Amygdala (tissue), 56 donors: ENCODE measurements at regions not wholly inside any gene's neighbourhood (a gene's known extent, or its start where the extent isn't known, plus 50 kb on each side); places are given as distances from the start of the nearest gene placed in this dataset.

Experiments used
- DNase-seq, 56 donors: peaks; one replicate each; lab custom pipeline; 2025; lab: John Stamatoyannopoulos, UW

DNA sequence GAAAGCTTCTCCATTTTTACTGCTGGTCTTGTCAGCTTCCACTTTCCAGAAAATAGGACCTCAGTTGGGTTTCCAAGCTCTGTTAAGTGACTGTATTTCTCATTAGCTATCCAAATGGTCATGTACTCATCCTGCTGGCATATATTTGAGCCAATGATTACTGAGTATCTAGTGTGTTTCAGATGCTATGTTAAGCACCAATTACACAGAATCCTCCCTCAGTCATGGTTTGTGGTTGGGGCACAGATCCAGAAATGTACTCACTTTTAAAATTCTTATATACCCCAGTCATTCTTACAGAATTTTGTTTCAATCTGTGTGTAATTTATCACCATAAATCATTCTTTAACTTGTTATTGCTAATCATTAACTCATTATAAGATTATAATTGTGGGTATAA lies 362.3 kb upstream of the MTPN start:
- DNase-seq = no peak

DNA sequence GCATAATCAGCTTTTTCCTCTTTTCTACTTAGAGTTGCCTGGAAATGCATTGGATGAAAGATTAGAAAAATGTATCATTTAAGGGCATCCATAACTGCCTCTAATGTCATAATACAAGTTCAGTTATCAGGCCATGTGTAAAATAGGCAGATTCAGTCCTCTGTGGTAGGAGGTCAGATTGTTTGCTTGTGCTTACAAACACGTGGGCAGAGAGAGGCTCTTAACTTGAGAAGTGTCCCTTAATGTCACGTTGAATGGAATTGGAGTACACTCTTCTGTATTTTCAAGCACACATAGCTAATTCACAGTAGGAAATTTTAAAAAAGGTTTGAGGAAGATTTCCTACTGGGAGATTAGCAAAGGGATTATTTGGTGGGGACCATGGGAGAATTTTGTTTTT lies 359.8 kb upstream of the MTPN start:
- DNase-seq = no peak

DNA sequence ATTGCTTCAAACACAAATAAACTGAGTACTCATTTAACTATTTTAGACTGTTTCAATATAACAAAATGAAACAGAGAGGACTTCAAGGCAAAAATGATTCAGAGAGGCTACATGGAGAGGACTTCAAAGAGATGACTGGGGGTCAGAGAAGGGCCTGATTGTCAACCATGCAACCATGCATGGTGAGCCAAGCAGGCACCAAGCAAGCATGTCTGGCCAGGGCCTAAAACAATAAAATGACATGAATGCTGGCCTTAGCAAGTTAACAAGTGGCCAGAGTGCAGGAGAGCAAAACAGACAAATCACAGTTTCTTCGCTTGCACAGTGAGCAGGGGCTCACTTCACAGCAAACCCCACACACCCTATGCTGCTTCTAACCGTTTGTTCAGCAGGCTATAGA lies 356.5 kb upstream of the MTPN start:
- DNase-seq = no peak

DNA sequence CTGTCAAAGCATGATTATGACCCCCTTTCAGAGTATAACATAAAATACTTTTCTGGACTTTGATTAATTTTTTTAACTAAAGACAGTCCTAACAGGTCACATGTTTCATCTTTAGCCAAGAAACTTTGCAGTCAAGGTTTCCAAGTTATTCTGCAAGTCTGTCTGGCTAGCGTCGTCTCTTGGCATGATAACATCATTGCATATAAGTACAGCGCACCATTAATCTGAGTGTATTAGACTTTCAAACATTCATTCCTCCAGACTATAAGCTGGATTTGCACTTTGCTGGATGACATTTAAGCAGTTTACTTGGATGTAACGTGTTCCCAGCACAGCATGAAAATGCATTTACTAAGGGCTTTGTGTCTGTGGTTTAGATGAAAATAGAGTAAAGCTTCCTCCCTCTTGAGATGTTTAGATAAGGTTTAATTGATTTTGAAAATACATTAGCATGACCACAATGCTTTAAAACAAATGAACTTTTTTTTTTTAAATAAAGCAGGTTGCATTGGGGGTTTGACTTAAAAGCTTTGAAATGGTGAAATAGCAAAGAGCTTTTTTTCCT lies 349.0 kb upstream of the MTPN start:
- DNase-seq = no peak

DNA sequence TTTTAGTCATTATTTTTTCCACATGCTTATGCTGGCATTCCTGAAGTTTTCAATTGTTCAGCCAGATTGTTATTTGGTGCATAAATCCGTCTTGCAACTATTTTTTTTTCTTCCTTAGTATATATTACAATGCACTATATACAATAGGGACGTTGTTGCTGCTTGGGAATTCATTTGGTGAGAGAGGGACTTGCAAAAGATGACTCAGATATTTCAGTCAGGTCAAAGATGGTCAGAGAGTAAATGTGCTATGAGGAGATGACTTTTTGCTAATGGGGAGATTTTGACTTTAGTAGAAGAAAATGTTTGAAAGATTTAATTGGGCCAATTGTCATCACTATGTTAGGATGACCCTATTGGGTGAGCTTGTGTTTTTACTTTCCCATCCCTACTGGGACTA lies 348.4 kb upstream of the MTPN start:
- DNase-seq = no peak

DNA sequence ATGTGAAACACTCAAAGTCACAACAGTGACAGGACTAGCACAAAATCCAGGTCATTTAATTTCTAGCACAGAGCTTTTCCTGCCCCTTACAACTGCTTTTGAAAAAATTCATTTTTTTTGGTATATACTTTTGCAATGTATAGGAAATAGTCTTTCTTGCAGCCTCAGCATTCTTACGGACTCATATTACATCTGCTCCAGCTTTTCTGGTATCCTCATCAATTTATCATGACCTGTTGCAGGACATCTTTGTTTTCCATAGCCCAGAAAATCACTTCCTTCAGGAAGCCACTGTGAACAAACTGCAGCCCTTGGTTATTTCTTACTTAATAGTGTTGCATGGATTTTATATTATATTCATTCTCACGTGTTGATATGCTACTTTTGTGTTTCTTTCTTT lies 347.9 kb upstream of the MTPN start:
- no peak for DNase-seq

DNA sequence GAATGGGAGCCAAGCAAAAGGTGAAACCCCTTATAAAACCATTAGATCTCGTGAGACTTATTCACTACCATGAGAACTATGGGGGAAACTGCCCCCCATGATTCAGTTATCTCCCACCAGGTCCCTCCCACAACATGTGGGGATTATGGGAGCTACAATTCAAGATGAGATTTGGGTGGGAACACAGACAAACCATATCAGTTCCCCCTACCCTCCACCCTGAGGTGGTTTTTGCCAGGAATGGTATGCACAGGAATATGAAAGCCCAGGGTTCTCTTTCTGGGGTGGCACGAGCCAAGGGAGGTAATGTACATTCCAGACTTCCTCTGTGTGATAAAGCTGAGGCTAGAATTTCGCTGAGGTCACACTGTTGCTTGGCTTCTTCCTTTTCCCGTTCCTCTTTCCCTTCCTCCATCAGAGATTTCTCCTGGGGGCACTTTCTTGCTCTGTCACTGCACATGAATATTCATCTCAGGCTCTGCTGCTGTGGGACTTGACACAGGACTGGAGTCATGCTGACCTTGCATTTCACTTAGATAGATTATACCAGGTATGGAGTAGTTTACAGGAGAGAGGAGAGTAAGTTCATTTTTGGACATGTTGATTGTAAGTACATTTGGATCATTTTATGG lies 347.0 kb upstream of the MTPN start:
- no peak for DNase-seq

DNA sequence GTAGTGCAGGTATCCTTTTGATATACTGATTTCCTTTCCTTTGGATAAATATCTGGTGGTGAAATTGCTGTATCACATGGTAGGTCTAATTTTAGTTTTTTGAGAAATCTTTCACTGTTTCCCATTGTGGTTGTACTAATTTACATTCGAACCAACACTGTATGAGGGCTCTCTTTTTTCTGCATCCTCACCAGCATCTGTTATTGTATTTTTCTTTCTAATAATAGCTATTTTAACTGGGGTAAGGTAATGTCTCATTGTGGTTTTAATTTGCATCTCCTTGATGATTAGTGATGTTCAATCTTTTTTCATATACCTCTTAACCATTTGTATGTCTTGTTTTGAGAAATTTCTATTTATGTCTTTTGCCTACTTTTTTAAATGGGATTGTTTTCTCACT lies 335.4 kb upstream of the MTPN start:
- no peak for DNase-seq

DNA sequence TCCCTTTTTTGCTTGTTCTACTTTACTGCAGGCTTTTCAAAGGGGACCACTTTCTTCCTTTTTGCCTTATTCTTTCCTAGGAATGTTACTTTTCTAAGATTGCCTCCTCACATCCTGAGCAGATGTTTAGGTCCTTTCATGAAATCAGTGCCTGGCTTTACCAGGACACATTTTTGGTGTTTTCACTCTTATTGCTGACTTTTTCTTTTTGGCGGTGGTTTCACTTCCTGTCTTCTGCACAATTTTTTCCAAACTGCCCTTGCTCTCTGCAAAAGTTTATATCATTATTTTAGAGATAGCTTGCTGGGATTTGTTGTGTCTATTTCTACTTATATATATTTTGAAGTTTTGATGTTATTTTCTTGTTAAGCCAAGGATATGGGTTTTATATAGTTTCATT lies 332.2 kb upstream of the MTPN start:
- DNase-seq = no peak

DNA sequence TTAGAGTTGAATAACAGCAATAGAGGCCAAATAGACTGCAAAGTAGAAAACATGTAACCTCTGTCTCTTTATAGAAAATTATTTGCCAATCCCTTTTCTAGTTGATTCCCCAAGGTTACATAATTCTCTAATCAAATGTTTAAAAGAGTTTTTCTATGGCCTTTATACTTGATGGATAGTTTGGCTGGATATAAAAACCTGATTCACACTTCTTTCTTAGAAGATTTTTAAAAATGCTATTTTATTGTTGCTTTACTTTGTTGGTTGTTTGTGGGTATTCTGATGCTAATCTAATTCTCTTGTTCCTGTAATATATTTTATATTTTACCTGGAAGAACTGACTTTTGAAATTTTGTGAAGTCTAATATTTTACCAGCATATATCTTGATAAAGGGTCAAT lies 331.1 kb upstream of the MTPN start:
- no peak for DNase-seq

DNA sequence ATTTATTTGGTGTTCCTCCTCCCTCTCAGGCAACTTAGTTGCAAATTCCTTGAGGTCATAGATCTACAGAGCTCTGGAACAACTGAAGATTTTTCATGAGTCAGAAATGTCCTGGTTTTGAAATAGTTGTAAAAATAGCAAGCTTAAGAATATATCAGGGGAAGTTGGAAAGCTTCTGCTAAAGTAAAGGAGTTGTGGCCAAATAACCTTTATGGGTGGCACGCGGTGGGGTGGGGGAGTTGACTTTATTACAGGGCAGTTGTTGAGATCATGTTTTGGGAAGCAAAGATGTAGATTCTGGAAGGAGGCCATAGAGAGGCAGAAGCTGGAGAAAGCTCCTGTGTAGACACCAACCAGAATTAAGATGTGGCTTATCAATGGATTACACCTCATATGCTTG lies 326.0 kb upstream of the MTPN start:
- peak in 1 of 56 donors; percentile 2 for DNase-seq

DNA sequence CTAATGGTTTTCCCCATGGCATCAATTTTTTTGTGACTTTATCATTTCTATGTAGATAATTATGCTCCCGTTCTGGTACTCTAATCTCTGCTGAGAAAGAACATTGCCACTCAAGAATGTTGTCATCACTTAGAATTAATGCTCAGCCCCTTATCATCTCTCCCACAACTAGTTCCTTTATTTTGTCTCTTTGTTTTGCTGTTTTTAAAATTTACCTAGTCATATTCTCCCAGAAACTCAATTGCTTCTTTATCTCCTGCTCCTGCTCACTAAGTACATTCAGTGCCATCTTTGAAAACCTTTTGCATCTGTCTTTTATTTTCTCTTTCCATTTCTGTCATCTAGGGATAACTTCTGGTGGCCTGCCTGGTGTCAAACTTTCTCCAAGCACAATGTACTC lies 324.9 kb upstream of the MTPN start:
- no peak for DNase-seq

DNA sequence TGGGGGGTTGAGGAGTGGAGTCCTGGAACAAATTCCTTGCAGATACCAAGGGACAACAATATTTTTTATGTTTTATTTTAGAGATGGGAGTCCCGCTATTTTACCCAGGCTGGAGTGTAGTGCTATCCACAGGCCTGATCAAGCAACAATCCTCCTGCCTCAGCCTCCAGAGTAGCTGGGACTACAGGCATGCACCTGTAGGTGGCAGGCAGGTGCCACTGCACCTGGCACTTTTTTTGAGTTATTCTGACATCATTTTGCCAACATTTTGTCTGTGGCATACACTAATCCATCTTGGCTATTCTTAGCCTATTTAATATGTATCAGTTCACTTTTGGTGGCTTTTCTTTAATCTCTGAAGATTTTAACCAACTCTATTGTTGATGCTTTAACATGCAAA lies 317.8 kb upstream of the MTPN start:
- no peak for DNase-seq

DNA sequence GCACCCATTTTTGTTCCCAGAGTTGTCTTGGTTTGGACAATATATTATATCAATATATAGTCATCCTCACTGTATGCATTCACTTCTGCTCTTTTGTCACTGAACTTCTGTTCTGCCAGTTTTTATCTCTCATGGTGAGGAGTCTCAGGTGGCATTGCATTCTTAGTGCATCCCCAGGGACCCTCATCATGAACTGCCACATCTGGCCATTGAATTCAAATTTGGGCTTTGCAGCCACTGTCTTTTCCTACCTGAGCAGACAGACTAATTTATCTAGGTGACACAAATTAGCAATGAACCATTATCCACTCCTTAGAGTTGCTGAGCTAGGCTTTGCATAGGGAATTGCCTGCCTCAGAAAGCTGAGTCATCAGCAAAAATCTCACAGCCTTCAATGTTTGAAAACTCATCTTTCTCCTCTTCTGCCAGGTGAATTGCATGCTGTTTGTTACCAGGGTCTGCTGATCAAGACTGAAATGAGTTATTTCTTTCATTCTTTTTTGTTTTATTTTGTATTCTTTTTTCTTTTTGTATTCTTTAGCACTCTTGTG lies 316.8 kb upstream of the MTPN start:
- no peak for DNase-seq

DNA sequence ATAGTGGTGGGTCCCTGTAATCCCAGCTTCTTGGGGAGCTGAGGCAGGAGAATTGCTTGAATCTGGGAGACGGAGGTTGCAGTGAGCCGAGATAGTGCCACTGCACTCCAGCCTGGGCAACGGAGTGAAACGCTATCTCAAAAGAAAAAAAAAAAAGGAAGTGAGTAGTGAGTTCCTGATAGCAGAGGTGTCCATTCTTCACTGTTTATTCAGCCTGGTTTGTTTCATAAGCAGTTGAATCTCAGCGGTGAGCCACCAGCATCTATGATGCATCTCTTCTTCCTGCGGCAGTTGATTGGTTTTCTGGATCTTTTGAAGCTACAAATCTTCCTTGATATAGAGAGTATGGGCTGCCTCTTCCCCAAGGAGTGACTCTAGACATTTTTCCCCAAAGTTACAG lies 316.1 kb upstream of the MTPN start:
- no peak for DNase-seq

DNA sequence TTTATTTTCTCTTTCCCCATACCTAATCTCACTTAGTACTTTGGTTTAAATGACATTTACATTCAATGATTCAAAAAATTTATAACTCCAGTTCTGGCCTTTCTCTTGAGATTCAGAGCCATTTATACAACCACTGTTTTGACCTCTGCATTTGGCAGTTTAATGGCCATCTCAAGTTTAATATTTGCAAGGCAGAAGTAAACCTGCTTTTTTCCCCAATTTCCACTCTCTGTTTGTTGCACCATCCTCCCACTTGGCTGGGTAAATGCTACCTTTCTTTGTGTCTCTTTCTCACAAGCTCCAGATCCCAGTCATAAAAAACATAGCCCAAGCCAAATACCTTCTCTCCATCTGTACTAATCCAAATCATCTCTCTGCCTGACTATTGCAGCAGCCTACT lies 315.2 kb upstream of the MTPN start:
- DNase-seq = no peak

DNA sequence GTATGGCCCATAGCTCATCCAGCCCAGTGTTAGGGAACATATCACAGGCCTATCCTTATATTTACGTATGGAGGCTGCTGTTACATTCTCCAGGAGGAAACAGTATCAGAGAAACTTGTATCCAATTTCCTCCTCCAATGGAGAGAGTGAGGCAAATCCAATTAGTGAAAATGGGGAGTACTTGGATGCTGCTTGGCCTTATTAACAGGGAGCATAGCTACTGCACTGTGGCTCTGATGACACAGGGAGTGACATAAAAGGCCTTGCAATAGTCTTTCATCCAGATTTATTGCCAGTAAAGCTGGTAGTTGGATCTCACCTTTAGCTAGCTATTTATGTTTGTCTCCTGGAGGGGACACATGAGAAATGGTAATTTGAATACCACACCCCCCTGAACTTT lies 313.2 kb upstream of the MTPN start:
- DNase-seq = no peak

DNA sequence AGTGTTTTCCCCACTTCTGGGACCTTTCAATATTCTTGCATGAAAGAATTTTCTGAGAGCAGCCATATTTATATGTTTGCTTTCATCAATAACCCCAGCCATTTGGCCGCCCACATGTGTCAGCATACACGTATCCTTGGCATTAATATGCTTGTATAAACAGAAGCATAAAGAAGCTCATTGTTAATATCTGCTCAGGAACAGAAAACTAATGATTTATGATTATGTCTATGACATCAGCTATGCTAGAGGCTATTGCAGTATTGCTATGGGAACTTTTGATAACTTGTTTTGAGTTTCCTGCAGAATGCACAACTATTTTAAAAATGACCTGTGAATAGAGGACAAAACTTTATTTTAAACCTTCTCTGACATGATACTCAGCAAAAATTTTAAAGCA lies 300.9 kb upstream of the MTPN start:
- no peak for DNase-seq

DNA sequence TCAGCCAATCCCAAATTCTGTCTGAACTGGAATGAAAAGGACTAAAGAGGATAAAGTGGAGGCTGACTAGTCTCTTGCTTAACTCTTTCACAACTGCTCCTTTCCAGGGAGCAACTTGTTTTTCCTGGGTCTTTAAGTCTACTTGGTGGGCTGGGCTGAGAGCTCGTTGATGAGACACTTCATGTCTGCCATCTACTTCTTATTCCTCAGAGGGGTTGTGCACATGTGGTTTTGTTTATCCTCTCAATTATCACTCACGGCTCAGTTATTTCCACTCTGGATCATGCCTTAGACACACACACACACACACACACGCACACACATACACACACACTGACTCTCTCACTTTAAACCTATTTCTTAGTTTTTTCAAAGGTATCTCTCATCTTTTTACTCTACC lies 298.6 kb upstream of the MTPN start:
- no peak for DNase-seq

DNA sequence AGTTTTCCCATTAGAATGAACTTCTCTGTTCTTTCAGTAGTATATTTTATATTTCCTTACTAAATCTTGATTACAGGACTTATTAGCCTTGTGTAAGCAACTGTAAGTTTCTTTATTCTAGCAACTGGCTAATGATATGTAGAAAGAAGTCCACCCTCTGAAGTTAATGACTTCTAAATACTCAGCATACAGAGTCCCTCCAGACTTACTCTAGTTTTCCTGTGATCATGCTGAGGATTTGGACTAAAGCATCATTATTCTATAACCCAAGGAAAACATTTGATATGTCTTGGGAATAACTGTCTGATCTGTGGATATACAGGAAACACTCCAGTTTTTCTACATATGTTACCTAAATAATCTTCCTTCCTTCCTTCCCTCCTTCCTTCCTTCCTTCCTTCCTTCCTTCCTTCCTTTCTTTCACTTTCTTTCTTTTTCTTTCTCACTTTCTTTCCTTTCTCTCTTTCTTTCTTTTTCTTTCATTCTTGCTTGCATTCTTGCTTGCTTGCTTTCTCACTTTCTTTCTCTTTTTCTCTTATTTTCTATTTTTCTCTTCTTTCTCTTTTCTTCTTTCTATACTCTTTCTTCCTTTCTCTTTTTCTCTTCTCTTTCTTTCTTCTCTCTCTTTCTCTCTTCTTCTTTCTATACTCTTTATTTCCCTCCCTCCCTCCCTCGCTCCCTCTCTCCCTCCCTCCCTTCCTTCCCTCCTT lies 297.6 kb upstream of the MTPN start:
- no peak for DNase-seq

DNA sequence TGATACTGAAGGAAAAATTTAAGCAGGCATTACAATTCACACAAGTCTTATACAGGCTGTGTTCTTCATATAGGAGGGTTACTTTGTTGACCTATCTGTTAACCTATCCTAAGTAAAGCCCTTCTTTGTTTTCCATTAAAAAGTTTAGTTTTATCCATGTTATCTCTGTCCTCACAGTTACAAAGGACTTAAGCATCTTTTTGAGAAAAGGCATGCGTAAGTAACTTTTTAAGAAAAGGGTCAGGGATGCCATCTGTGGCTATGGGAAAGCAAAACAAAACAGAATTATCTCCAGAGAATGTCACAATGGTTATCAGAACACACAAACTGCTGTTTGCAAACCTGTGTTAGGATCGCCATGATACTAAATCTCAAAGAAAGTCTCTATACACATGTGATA lies 295.8 kb upstream of the MTPN start:
- DNase-seq = no peak

DNA sequence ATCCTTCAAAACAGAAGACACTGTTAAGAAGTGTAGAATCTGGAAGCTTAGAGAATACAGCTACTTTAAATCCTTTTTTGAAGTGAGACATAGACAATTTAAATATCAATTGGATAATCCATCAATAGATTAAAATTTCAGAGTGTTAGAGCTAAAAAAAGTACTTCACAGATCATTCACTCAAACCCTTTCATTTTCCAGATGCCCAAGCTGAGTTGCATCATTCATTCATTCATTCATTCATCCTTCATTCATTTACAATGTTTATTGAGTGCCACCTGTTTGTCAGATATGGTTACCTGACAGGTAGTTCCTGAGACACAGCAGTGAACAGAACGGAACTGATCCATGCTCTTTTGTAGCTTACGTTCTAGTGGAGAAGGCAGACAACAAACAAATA lies 290.7 kb upstream of the MTPN start:
- DNase-seq = no peak
